Suppressor macrophage (primary cell): ENCODE measurements at regions not wholly inside any gene's neighbourhood (a gene's known extent, or its start where the extent isn't known, plus 50 kb on each side); places are given as distances from the start of the nearest gene placed in this dataset.
A peak's percentile ranks its signal among the peaks of the same experiment; 100 is the strongest.
"Not testable (repeated sequence)": the region's sequence is repeated elsewhere in the genome, so short reads cannot be mapped to it uniquely, and the experiment has no call there.

Experiments used
- DNase-seq, 4 experiments: peaks; one replicate each; pipeline ENCODE4 v3.0.0-alpha.2; 2020 to 2022

- peak in 2 of 4 experiments; percentile 9 to 16 for DNase-seq
Observed at GRCh38 chr11:122020902-122021301, 95.1 kb downstream of the BLID start.

- DNase-seq = no peak
Observed at GRCh38 chr11:122019908-122020694, 95.9 kb downstream of the BLID start.

GRCh38 chr11:122007601-122008071 lies 108.4 kb downstream of the BLID start:
- DNase-seq = peak; percentile 62 to 76 (median 70)

GRCh38 chr11:122004446-122004845 lies 111.6 kb downstream of the BLID start:
- no peak for DNase-seq

- no peak for DNase-seq
Observed at GRCh38 chr11:122002926-122003325, 113.1 kb downstream of the BLID start.

GRCh38 chr11:122002047-122002446 lies 114.0 kb downstream of the BLID start:
- no peak for DNase-seq

- DNase-seq = no peak
Observed at GRCh38 chr11:121999651-122000050, 116.4 kb downstream of the BLID start.

- no peak for DNase-seq
Observed at GRCh38 chr11:121996574-121996973, 119.4 kb downstream of the BLID start.

- no peak for DNase-seq
Observed at GRCh38 chr11:121983901-121984300, 132.1 kb downstream of the BLID start.

GRCh38 chr11:121977914-121978313 lies 138.1 kb downstream of the BLID start:
- not testable (repeated sequence) for DNase-seq

GRCh38 chr11:121968638-121969037 lies 147.4 kb downstream of the BLID start:
- no peak for DNase-seq

GRCh38 chr11:121967131-121967704 lies 148.8 kb downstream of the BLID start:
- no peak for DNase-seq

GRCh38 chr11:121965330-121965729 lies 150.7 kb downstream of the BLID start:
- DNase-seq = no peak

- DNase-seq = peak in 2 of 4 experiments; percentile 3 to 12
Observed at GRCh38 chr11:121964591-121964990, 151.4 kb downstream of the BLID start.

- not testable (repeated sequence) for DNase-seq
Observed at GRCh38 chr11:121963846-121964245, 152.2 kb downstream of the BLID start.

- DNase-seq = no peak
Observed at GRCh38 chr11:121961321-121961801, 154.7 kb downstream of the BLID start.

GRCh38 chr11:121958971-121959325 lies 157.1 kb downstream of the BLID start:
- DNase-seq = no peak

GRCh38 chr11:121958323-121958970 lies 157.6 kb downstream of the BLID start:
- DNase-seq = no peak

GRCh38 chr11:121953122-121953521 lies 162.9 kb downstream of the BLID start:
- DNase-seq = no peak

- DNase-seq = no peak
Observed at GRCh38 chr11:121950160-121950559, 165.9 kb downstream of the BLID start.

GRCh38 chr11:121946514-121946913 lies 169.5 kb downstream of the BLID start:
- DNase-seq = no peak

- peak; percentile 39 to 79 (median 57) for DNase-seq
Observed at GRCh38 chr11:121944556-121945230, 171.3 kb downstream of the BLID start.

GRCh38 chr11:121938076-121938475 lies 177.9 kb downstream of the BLID start:
- no peak for DNase-seq
